ENCODE measurements at regions not wholly inside any gene's neighbourhood (a gene's known extent, or its start where the extent isn't known, plus 50 kb on each side); places are given as distances from the start of the nearest gene placed in this dataset.
"Not testable (repeated sequence)": the region's sequence is repeated elsewhere in the genome, so short reads cannot be mapped to it uniquely, and the experiment has no call there.

DNA sequence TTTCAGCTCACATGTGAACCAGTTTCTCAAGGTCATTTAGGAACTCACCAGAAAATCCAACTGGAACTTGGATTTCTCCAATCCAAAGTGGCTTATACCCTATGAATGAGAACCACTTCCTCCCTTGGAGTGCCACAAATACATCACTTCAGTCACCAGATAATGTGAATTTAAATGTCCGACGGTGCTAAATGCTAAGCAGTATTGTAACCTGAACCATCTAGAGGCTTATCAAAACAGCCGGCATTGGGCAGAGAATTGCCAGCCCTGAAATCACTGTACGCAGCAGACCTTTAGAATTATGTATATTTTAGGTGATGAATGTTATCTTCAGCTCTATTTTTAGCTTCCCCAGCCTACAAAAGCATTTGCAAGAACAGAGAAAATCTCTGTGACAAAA lies 76.8 kb upstream of the COX20 start:
- DNase-seq (ENCODE audit: low read depth) = no peak

DNA sequence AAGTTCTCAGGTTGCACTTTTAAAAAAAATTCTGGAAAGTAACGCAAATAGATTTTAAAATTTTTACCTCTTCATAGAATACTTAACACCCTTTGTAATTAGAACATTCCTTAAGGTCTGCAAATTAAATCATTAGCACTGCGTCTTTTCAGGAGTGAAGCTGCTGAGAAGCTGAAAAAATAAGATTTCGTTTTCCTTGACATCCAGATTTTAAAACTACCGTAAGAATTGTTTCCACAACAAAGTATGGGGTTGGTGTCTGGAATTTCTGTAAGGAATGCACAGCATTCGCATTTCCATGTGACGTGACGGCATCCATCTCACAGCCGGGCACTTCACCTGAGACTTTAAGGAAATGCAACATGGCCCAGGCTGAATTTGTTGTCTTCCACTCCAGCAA lies 76.3 kb upstream of the COX20 start:
- DNase-seq (ENCODE audit: low read depth) = no peak

DNA sequence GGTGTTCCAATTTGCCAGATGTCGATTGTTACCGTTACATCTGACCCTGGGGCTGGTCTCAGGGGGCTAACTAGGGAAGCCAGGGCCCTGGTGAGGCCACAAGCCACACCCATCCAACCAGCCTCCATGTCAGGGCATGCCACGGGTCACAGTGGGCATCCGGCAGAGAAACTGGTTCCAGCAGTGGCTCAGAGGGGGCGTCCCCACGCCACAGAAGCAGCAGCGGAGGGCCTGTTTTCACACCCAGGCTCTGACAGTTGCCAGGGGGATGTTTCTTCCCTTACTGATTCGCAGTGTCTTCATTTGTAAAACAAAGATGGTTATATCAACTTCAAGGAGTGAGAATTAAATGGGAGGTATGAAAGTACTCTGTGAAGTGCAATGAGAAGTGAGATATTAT lies 75.0 kb upstream of the COX20 start:
- DNase-seq (ENCODE audit: low read depth) = no peak

DNA sequence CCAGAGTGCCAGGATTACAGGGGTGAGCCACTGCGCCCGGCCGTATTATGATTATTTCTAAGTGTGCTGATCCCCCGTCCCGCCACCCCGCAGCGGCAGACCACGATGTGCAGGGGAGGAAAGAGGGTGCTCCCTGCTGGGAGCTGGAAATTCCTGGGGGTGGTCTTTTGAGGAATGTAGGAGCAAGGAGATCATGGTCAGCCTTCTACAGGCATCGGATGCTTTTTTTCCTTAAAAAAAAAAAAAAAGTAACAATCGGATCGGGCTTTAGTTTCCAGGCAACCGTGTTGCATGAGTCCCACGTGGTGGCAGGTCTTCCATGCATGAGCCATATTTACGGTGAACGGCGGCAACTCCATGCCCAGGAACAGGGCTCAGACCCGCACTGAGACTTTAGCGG lies 74.2 kb upstream of the COX20 start:
- DNase-seq (ENCODE audit: low read depth) = peak; percentile 36

DNA sequence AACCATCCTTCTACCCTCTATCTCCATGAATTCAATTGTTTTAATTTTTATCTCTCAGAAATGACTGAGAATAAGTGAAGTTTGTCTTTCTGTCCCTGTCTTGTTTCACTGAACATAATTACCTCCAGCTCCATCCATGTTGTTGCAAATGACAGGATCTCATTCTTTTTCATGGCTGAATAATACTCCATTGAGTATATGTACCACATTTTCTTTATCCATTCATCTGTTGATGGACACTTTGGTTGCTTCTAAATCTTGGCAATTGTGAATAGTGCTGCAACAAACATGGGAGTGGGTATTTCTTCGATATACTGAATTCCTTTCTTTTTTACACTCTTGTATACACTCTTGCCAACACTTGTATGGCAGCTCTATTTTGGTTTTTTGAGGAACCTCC lies 72.8 kb upstream of the COX20 start:
- DNase-seq (ENCODE audit: low read depth) = no peak

DNA sequence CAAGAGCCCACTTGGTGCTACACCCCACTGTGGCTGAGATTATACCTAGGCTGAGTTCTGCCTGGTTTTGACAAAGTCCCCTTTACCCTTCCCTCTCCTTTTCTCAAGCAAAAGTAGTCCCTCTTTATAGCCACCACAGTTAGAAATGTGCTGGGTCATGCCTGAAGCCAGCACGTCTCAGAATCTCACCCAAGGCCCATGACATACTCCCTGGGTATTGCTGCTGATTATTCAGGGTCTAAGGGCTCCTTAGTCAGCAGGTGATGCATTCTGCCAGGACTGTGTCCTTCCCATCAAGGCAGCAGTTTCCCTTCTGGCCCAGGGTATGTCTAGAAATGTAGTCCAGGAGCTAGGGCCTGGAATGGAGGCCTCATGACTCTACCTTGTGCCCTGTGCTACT lies 67.3 kb upstream of the COX20 start:
- no peak for DNase-seq (ENCODE audit: low read depth)

DNA sequence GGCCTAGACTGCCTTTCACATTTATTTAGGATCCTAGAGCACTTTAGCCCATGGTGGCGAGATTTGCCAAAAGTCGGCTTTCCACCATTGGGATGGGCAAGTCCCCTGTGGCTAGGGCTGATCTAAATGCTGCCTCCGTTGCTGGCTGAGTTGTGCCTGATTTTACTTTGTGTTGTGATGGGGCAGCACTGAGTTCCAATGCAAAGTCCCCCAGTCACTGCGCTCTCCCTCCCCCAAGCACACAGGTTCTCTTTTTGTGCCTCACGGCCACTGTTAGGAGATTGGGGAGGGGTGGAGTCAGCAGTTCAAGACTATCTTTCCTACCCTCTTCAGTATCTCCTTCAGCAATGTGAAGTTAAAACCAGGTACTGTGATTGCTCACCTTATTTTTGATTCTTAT lies 66.7 kb upstream of the COX20 start:
- DNase-seq (ENCODE audit: low read depth) = no peak

DNA sequence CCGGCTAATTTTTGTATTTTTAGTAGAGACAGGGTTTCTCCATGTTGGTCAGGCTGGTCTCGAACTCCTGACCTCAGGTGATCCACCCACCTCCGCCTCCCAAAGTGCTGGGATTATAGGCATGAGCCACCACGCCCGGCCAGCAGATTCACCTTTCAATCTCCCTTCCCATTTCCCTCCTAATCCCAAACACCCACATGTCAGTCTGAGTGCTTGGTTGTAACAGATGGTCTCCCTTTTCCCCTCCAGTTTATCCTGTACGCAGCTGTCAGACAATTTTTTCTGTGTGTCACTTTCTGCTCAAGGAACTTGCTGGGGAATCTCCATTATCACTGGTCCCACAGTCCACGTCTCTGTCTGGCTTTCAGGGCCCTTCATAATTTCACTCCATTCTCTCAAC lies 64.9 kb upstream of the COX20 start:
- not testable (repeated sequence) for DNase-seq (ENCODE audit: low read depth)

DNA sequence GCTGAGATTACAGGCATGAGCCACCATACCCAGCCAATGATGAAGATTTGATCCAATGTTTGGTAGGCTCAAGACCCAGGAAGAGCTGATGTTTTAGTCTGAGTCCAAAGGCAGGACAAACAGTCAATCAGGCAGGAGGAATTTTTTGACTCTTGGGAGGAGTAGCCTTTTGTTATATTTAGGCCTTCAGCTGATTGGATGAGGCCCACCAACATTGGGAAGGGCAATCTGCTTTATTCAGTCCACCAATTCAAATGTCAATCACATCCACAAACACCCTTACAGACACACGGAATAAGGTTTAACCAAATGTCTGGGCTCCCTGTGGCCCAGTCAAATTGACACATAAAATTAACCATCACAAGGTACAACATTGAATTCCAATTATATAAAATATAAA lies 61.9 kb upstream of the COX20 start:
- no peak for DNase-seq (ENCODE audit: low read depth)

DNA sequence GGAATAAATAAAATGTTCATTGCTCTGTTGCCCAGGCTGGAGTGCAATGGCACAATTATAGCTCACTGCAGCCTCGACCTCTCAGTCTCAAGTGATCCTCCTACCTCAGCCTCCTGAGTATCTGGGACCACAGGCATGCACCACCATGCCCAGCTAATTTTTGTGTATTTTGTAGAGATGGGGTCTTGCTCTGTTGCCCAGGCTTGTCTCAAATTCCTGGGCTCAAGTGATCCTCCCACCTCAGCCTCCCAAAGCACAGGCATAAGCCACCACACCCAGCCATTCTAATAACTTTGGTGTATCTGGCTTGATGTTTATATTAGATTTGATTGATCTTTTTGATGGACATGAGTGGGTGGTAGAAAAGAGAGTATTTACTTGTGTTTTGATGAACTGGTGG lies 58.7 kb upstream of the COX20 start:
- not testable (repeated sequence) for DNase-seq (ENCODE audit: low read depth)

DNA sequence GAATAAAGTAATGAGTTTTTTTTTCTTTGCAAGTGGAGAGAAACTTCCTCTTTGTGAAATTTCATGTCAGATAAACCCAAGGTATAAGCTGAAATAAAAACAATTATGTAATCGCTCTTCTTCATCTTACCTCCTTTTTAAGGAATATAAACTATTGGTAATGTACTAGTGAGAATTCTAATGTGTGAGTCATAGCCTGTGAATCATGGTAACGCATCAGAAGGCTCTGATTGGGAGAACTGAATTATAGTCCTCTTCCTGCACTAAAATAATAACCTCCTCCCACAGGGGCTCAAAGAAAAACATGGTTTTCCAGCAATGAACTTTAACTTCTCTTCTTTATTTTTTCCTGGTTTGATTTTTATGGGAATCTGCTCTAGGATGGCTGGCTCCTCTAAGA lies 57.1 kb upstream of the COX20 start:
- peak; percentile 87 for DNase-seq (ENCODE audit: low read depth)

DNA sequence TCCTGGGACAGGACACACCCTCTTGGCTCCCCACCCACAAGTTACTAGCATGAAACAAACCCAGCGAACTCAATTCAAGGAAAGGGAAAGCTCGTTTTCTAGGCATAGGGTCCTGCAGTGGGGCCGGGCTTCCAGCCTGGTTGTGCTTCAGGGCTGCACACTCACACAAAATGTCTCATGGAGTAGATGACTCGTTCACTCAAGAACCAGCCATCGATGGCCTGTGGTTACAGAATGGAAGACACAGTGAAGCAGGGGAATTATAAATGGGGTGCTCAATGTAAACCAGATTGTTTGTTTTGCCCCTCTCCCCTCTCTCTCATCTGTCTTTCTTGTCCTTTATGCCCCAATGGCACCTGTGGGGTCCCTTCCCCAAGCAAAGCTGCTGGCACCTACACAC lies 56.0 kb upstream of the COX20 start:
- peak; percentile 51 for DNase-seq (ENCODE audit: low read depth)

DNA sequence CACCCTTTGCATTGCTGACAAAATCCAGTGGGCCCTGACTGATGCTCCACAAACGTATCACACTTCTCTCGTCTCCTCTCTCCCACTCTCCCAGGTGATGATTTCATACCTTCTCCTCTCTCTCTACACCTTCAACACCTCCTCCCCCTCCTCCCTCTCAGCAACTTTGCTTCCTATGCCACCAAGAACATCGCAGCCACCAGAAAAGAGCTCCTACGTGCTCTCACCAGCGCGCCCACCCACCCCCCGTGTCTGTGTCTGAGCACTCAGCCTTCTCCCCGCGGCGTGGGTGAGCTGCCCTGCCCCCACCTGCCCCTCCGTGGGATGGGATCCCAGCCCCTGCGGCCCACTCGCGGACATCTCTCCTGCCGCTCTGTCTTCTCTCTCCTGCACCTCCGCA lies 55.1 kb upstream of the COX20 start:
- DNase-seq (ENCODE audit: low read depth) = no peak

DNA sequence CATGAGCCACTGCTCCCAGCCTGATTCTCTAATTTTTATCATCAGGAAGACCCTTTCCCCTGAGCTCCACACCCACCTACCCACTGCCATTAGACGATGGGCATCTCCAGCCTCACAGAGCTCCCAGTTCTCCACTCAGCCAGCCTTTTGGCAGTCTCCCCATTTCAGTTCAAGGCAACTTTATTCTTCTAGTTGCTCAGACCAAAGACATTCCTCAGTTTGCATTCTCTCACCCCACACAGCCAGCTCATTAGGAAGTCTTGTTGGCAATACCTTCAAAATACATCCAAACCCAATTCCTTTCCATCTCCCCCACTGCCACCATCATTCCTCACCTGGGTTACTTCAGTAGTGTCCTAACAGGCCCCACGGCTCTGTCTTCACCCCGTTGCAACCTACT lies 53.4 kb upstream of the COX20 start:
- no peak for DNase-seq (ENCODE audit: low read depth)

DNA sequence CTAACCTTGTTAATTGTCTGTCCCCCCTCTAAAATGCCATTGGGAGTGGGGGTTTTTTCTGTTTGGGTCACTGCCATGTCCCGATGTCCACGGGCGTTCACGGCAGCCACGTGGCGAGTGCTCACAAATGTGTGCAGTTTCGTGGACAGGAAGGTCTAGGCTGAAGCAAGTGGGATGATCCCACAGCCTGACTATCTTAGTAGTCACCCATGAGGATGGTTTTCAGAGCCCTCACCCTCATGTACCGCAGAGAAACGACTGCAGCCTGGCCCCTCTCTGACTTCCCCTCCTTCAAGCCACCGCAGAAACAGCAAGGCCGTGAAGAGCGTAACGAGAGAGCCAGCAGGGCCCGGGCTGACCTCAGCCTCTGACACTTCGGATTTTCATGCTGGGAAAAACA lies 52.3 kb upstream of the COX20 start:
- no peak for DNase-seq (ENCODE audit: low read depth)

All from M059J (cell line).